Activated naive CD4-positive, alpha-beta T cell treated with anti-CD3 and anti-CD28 coated beads, Interleukin-2, amount 50 U/mL, for 72 hours (primary cell): ENCODE measurements at regions not wholly inside any gene's neighbourhood (a gene's known extent, or its start where the extent isn't known, plus 50 kb on each side); places are given as distances from the start of the nearest gene placed in this dataset.

Experiments used
- ATAC-seq, 2 donors: fragments of 150-1000 bp; cut with Tn5 transposase; 2 replicates each; pipeline ENCODE4 v1.10.0; 2021; ENCODE audit warnings: mild to moderate bottlenecking in 2 of 2, moderate library complexity in 2 of 2
- DNase-seq, 2 donors: peaks; one replicate each; pipeline ENCODE4 v3.0.0; 2021 to 2022; ENCODE audit warnings: low spot score in 2 of 2
- H3K27ac Mint-ChIP-seq, 2 donors: one replicate each; pipeline ENCODE4 v1.8.0; 2022; ENCODE audit warnings: mild to moderate bottlenecking in 2 of 2, mixed read lengths in 2 of 2
- H3K36me3 Mint-ChIP-seq, 2 donors: one replicate each; pipeline ENCODE4 v1.8.0; 2022; ENCODE audit warnings: mixed read lengths in 2 of 2
- H3K9me3 Mint-ChIP-seq, 2 donors: one replicate each; pipeline ENCODE4 v1.8.0; 2022; ENCODE audit warnings: mixed read lengths in 2 of 2

GRCh38 chr4:122203407-122203806 is 51.3 kb downstream of the BLTP1 start:
- DNase-seq (no peak), ATAC-seq (no peak)
- no peaks in the 10 kb centered on the region for H3K9me3 Mint-ChIP-seq
- H3K36me3 Mint-ChIP-seq = no peaks in the 10 kb centered on the region
- H3K27ac Mint-ChIP-seq = no peak overlapping the region

- Mint-ChIP-seq H3K36me3 (no peaks in the 10 kb centered on the region), H3K9me3 (no peaks in the 10 kb centered on the region), H3K27ac (no peak overlapping the region)
- no peak for DNase-seq
- ATAC-seq = no peak
Measured at GRCh38 chr4:122205687-122206086, 53.6 kb downstream of the BLTP1 start.

- ATAC-seq (no peak), DNase-seq (no peak)
- peaks cover 6 to 11% of the 10 kb centered on the region in 2 donors for H3K36me3 Mint-ChIP-seq
- no peak overlapping the region for H3K27ac Mint-ChIP-seq
- peaks cover 0 to 4% of the 10 kb centered on the region in 2 donors for H3K9me3 Mint-ChIP-seq
Measured at GRCh38 chr4:122212880-122213279, 60.7 kb downstream of the BLTP1 start.

- ATAC-seq (no peak), DNase-seq (no peak)
- Mint-ChIP-seq H3K27ac (no peak overlapping the region), H3K36me3 (peaks cover 12 to 17% of the 10 kb centered on the region in 2 donors), H3K9me3 (peaks cover 0 to 4% of the 10 kb centered on the region in 2 donors)
Measured at GRCh38 chr4:122218762-122219161, 66.6 kb downstream of the BLTP1 start.

GRCh38 chr4:122219356-122219755 is 67.2 kb downstream of the BLTP1 start:
- ATAC-seq (no peak), DNase-seq (no peak)
- peaks cover 12 to 17% of the 10 kb centered on the region in 2 donors for H3K36me3 Mint-ChIP-seq

GRCh38 chr4:122221322-122221721 is 69.2 kb downstream of the BLTP1 start:
- Mint-ChIP-seq H3K36me3 (peaks cover 6% of the 10 kb centered on the region in 2 donors), H3K27ac (no peak overlapping the region), H3K9me3 (no peaks in the 10 kb centered on the region)
- DNase-seq (no peak), ATAC-seq (no peak)

More at GRCh38 chr4:122219356-122219755, 67.2 kb downstream of the BLTP1 start:
- Mint-ChIP-seq H3K9me3 (peaks cover 0 to 4% of the 10 kb centered on the region in 2 donors), H3K27ac (no peak overlapping the region)

GRCh38 chr4:122224348-122224747 is 72.2 kb downstream of the BLTP1 start:
- no peak for ATAC-seq
- peak in 1 of 2 donors; percentile 10 for DNase-seq
- no peaks in the 10 kb centered on the region for H3K9me3 Mint-ChIP-seq
- peaks cover 6% of the 10 kb centered on the region in 2 donors for H3K36me3 Mint-ChIP-seq
- H3K27ac Mint-ChIP-seq = no peak overlapping the region

- ATAC-seq = no peak
- H3K9me3 Mint-ChIP-seq = no peaks in the 10 kb centered on the region
- H3K27ac Mint-ChIP-seq = no peak overlapping the region
- no peak for DNase-seq
- H3K36me3 Mint-ChIP-seq = peaks cover 0 to 5% of the 10 kb centered on the region in 2 donors
Measured at GRCh38 chr4:122227202-122227601, 75.1 kb downstream of the BLTP1 start.

- no peak for ATAC-seq
- Mint-ChIP-seq H3K9me3 (no peaks in the 10 kb centered on the region), H3K36me3 (peaks cover 0 to 5% of the 10 kb centered on the region in 2 donors), H3K27ac (peak overlapping the region in 1 of 2 donors; percentile 41)
- DNase-seq = no peak
Measured at GRCh38 chr4:122229857-122230256, 77.7 kb downstream of the BLTP1 start.

GRCh38 chr4:122232633-122233032 is 80.5 kb downstream of the BLTP1 start:
- no peaks in the 10 kb centered on the region for H3K9me3 Mint-ChIP-seq
- H3K27ac Mint-ChIP-seq = no peak overlapping the region
- peaks cover 0 to 5% of the 10 kb centered on the region in 2 donors for H3K36me3 Mint-ChIP-seq

GRCh38 chr4:122234686-122235085 is 82.6 kb downstream of the BLTP1 start:
- no peaks in the 10 kb centered on the region for H3K9me3 Mint-ChIP-seq
- no peak overlapping the region for H3K27ac Mint-ChIP-seq
- DNase-seq (no peak), ATAC-seq (no peak)
- H3K36me3 Mint-ChIP-seq = peaks cover 0 to 13% of the 10 kb centered on the region in 2 donors

More at GRCh38 chr4:122232633-122233032, 80.5 kb downstream of the BLTP1 start:
- DNase-seq (no peak), ATAC-seq (no peak)

GRCh38 chr4:122243785-122244184 is 91.7 kb downstream of the BLTP1 start:
- no peak for ATAC-seq
- Mint-ChIP-seq H3K36me3 (peaks cover 2 to 4% of the 10 kb centered on the region in 2 donors), H3K9me3 (no peaks in the 10 kb centered on the region), H3K27ac (no peak overlapping the region)
- no peak for DNase-seq

GRCh38 chr4:122244764-122245163 is 92.6 kb downstream of the BLTP1 start:
- peaks cover 0 to 10% of the 10 kb centered on the region in 2 donors for H3K36me3 Mint-ChIP-seq
- ATAC-seq (no peak), DNase-seq (no peak)
- H3K27ac Mint-ChIP-seq = no peak overlapping the region
- no peaks in the 10 kb centered on the region for H3K9me3 Mint-ChIP-seq

- Mint-ChIP-seq H3K27ac (no peak overlapping the region), H3K36me3 (peaks cover 0 to 10% of the 10 kb centered on the region in 2 donors), H3K9me3 (no peaks in the 10 kb centered on the region)
- DNase-seq = no peak
- no peak for ATAC-seq
Measured at GRCh38 chr4:122246551-122246950, 94.4 kb downstream of the BLTP1 start.

- no peak for DNase-seq
Measured at GRCh38 chr4:122249357-122249756, 97.2 kb downstream of the BLTP1 start.

GRCh38 chr4:122252584-122252983 is 100.5 kb downstream of the BLTP1 start:
- no peaks in the 10 kb centered on the region for H3K9me3 Mint-ChIP-seq
- DNase-seq = no peak

More at GRCh38 chr4:122249357-122249756, 97.2 kb downstream of the BLTP1 start:
- no peaks in the 10 kb centered on the region for H3K9me3 Mint-ChIP-seq
- H3K36me3 Mint-ChIP-seq = peaks cover 0 to 18% of the 10 kb centered on the region in 2 donors
- no peak for ATAC-seq
- no peak overlapping the region for H3K27ac Mint-ChIP-seq

GRCh38 chr4:122259849-122260248 is 107.7 kb downstream of the BLTP1 start:
- Mint-ChIP-seq H3K9me3 (no peaks in the 10 kb centered on the region), H3K36me3 (peaks cover 0 to 4% of the 10 kb centered on the region in 2 donors), H3K27ac (no peak overlapping the region)
- DNase-seq = no peak
- ATAC-seq = no peak

More at GRCh38 chr4:122252584-122252983, 100.5 kb downstream of the BLTP1 start:
- peaks cover 0 to 18% of the 10 kb centered on the region in 2 donors for H3K36me3 Mint-ChIP-seq
- no peak for ATAC-seq
- H3K27ac Mint-ChIP-seq = peak overlapping the region; percentile 19 to 76

GRCh38 chr4:122276359-122276758 is 102.5 kb upstream of the ADAD1 start:
- DNase-seq (no peak), ATAC-seq (no peak)
- Mint-ChIP-seq H3K27ac (no peak overlapping the region), H3K36me3 (peaks cover 0 to 6% of the 10 kb centered on the region in 2 donors), H3K9me3 (no peaks in the 10 kb centered on the region)
